ENCODE measurements at regions not wholly inside any gene's neighbourhood (a gene's known extent, or its start where the extent isn't known, plus 50 kb on each side); places are given as distances from the start of the nearest gene placed in this dataset.

- BruUV-seq (replicated peaks): no TSS peak
- Histone ChIP-seq H3F3A (ENCODE audit: low read length, unreplicated experiment) (peaks cover 3% of the 10 kb centered on the region), H3K9me2 (replicated peaks; ENCODE audit: low read length) (no peaks in the 10 kb centered on the region), H3K4me3 (ENCODE audit: low read length) (no peak overlapping the region), H2AFZ (ENCODE audit: low read length) (no peak overlapping the region), H3K27me3 (ENCODE audit: low read length) (no peaks in the 10 kb centered on the region), H3K4me2 (ENCODE audit: low read length) (no peak overlapping the region), H3K27ac (ENCODE audit: low read length) (no peak overlapping the region; the same call in 1 of the 2 replicates), H3K4me1 (ENCODE audit: insufficient read depth, low read length) (peaks cover 33% of the 10 kb centered on the region), H3K9me3 (ENCODE audit: low read length) (no peaks in the 10 kb centered on the region), H4K20me1 (ENCODE audit: low read length) (no peaks in the 10 kb centered on the region), H3K79me2 (ENCODE audit: low read length) (no peaks in the 10 kb centered on the region), H3K9ac (ENCODE audit: low read length) (no peak overlapping the region), H3K36me3 (ENCODE audit: low read depth, low read length) (no peaks in the 10 kb centered on the region)
- ChIA-PET POLR2A (ENCODE audit: unreplicated experiment) (no interaction called here), CTCF (no interaction called here)
- TF ChIP-seq CTCF (conservative IDR thresholded peaks at IDR 0.05; ENCODE audit: low read depth, low read length) (no peak), EZH2 (IDR thresholded peaks at IDR 0.05; ENCODE audit: low read length, unreplicated experiment) (no peak), EZH2phosphoT487 (IDR thresholded peaks at IDR 0.05; ENCODE audit: borderline replicate concordance, low read length) (no peak)
- DNase-seq: no peak
- ATAC-seq: no peak
- intact Hi-C loops (cut with micrococcal nuclease): loop anchor here (5.0 kb wide), 1 partner anchor 52 kb away; no protein-coding TSS in a partner anchor
Observed at GRCh38 chr10:4699950-4700730, 125.9 kb upstream of the AKR1E2 start.

- no peaks in the 10 kb centered on the region for H3K79me2 ChIP-seq (ENCODE audit: low read length)
- ATAC-seq (no peak), DNase-seq (no peak)
- H3K36me3 ChIP-seq (ENCODE audit: low read depth, low read length): no peaks in the 10 kb centered on the region
- no peak overlapping the region for H3K27ac ChIP-seq (ENCODE audit: low read length)
- BruUV-seq (replicated peaks): no TSS peak
- H3K27me3 ChIP-seq (ENCODE audit: low read length): no peaks in the 10 kb centered on the region
- ChIA-PET CTCF (no interaction called here), POLR2A (ENCODE audit: unreplicated experiment) (no interaction called here)
- no peak overlapping the region for H3K4me3 ChIP-seq (ENCODE audit: low read length)
- H2AFZ ChIP-seq (ENCODE audit: low read length): no peak overlapping the region
- H3K9me3 ChIP-seq (ENCODE audit: low read length): no peaks in the 10 kb centered on the region
- no peaks in the 10 kb centered on the region for H3K9me2 ChIP-seq (replicated peaks; ENCODE audit: low read length)
- peaks cover 16% of the 10 kb centered on the region for H3K4me1 ChIP-seq (ENCODE audit: insufficient read depth, low read length)
- no peaks in the 10 kb centered on the region for H4K20me1 ChIP-seq (ENCODE audit: low read length)
- TF ChIP-seq EZH2phosphoT487 (IDR thresholded peaks at IDR 0.05; ENCODE audit: borderline replicate concordance, low read length) (no peak), EZH2 (IDR thresholded peaks at IDR 0.05; ENCODE audit: low read length, unreplicated experiment) (no peak), CTCF (conservative IDR thresholded peaks at IDR 0.05; ENCODE audit: low read depth, low read length) (no peak)
- no peaks in the 10 kb centered on the region for H3F3A ChIP-seq (ENCODE audit: low read length, unreplicated experiment)
- H3K4me2 ChIP-seq (ENCODE audit: low read length): no peak overlapping the region
- no peak overlapping the region for H3K9ac ChIP-seq (ENCODE audit: low read length)
- intact Hi-C loops (cut with micrococcal nuclease): no loop called here
Observed at GRCh38 chr10:4698075-4698474, 127.9 kb upstream of the AKR1E2 start.

GRCh38 chr10:4696186-4696585, 129.8 kb upstream of the AKR1E2 start:
- Histone ChIP-seq H3K27ac (ENCODE audit: low read length) (no peak overlapping the region), H3F3A (ENCODE audit: low read length, unreplicated experiment) (peaks cover 7% of the 10 kb centered on the region), H3K9me2 (replicated peaks; ENCODE audit: low read length) (no peaks in the 10 kb centered on the region), H3K4me3 (ENCODE audit: low read length) (no peak overlapping the region), H3K9ac (ENCODE audit: low read length) (no peak overlapping the region), H4K20me1 (ENCODE audit: low read length) (no peaks in the 10 kb centered on the region), H3K79me2 (ENCODE audit: low read length) (no peaks in the 10 kb centered on the region), H3K9me3 (ENCODE audit: low read length) (no peaks in the 10 kb centered on the region), H3K4me1 (ENCODE audit: insufficient read depth, low read length) (peaks cover 16% of the 10 kb centered on the region), H2AFZ (ENCODE audit: low read length) (no peak overlapping the region), H3K36me3 (ENCODE audit: low read depth, low read length) (no peaks in the 10 kb centered on the region), H3K4me2 (ENCODE audit: low read length) (no peak overlapping the region), H3K27me3 (ENCODE audit: low read length) (no peaks in the 10 kb centered on the region)
- no peak for ATAC-seq
- no TSS peak for BruUV-seq (replicated peaks)
- no peak for DNase-seq
- intact Hi-C loops (cut with micrococcal nuclease): no loop called here
- CTCF ChIA-PET: no interaction called here
- POLR2A ChIA-PET (ENCODE audit: unreplicated experiment): no interaction called here
- TF ChIP-seq EZH2phosphoT487 (IDR thresholded peaks at IDR 0.05; ENCODE audit: borderline replicate concordance, low read length) (no peak), CTCF (conservative IDR thresholded peaks at IDR 0.05; ENCODE audit: low read depth, low read length) (no peak), EZH2 (IDR thresholded peaks at IDR 0.05; ENCODE audit: low read length, unreplicated experiment) (no peak)

Data from PC-3 (cell line).